ENCODE measurements at regions not wholly inside any gene's neighbourhood (a gene's known extent, or its start where the extent isn't known, plus 50 kb on each side); places are given as distances from the start of the nearest gene placed in this dataset.

- TF ChIP-seq CTCF (IDR thresholded peaks at IDR 0.05): no peak
- TF ChIP-seq POLR2A (IDR thresholded peaks at IDR 0.05): no peak
Observed at GRCh38 chr14:83421711-83422110, 1888.1 kb upstream of the SEL1L start.
